Liver (tissue), 3 donors: ENCODE measurements at regions not wholly inside any gene's neighbourhood (a gene's known extent, or its start where the extent isn't known, plus 50 kb on each side); places are given as distances from the start of the nearest gene placed in this dataset.

ENCODE experiments used
- ATF3 ChIP-seq: IDR thresholded peaks from 2 replicates; pipeline ENCODE4 v1.6.1; 2016; ENCODE audit warnings: antibody characterized with exemption
- EGR1 ChIP-seq, 2 donors: IDR thresholded peaks; 2 replicates each; pipeline ENCODE4 v1.6.1; 2016 to 2018; ENCODE audit warnings: antibody characterized with exemption in 2 of 2, low read depth in 2 of 2
- FOXA1 ChIP-seq: IDR thresholded peaks from 2 replicates; pipeline ENCODE4 v1.6.1; 2016; ENCODE audit warnings: antibody characterized with exemption
- JUND ChIP-seq, 2 donors: IDR thresholded peaks; 2 replicates each; pipeline ENCODE4 v1.6.1; 2016; ENCODE audit warnings: antibody characterized with exemption in 2 of 2
- RAD21 ChIP-seq, 2 donors: IDR thresholded peaks; 2 replicates each; pipeline ENCODE4 v1.6.1; 2016; ENCODE audit warnings: antibody characterized with exemption in 2 of 2, mild to moderate bottlenecking in 2 of 2
- TF ChIP-seq, protein P1 (sequence below): fragments of 150-350 bp; IDR thresholded peaks from 2 replicates; pipeline ENCODE4 v1.5.1; 2017; ENCODE audit warnings: improper control_type of control experiment, low read depth, low read length; ENCODE audit not compliant: missing input control
- TF ChIP-seq, protein P2 (sequence below): IDR thresholded peaks from 2 replicates; pipeline ENCODE4 v1.6.1; 2016; ENCODE audit warnings: antibody characterized with exemption, mild to moderate bottlenecking
- donor health status: healthy.
- donor health status: healthy.

DNA sequence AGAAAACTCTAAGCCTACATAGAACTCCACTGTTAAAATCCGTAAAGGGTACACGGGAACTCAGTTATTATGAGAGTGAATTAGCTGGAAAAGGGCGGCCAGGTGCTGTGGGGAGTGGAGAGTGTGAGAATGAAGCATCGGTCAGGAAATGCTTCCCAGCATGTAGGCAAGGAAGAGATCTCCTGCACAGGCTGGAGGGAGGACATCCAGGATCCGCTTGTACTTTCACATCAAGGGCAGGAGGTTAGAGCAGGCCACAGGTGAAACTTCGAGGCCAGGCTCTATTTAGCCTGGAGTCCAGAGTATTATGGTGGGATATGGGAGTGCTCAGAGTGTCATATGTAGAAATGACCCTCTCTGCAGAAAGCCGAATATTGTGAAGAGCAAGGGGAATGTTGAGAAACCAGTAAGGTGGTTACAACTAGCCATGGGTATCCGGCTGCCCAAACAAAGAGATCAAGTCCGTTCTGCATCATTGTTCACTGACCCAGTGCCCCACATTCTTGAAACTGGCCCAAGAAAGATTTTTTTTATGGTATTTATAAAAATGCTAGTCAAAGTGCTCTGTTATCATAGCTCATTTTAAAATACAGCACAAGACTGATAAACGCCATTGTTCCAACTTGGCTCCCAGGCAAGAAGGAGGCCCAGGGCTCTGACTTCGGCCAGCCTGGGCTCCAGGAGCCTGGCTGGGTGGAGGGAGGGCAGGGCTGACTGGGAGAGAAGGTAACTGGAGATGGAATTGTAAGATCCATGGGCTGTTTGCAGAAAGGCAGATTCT lies 79.4 kb upstream of the HIF1A start:
- no peak for TF ChIP-seq FOXA1
- TF ChIP-seq, protein P1, sequence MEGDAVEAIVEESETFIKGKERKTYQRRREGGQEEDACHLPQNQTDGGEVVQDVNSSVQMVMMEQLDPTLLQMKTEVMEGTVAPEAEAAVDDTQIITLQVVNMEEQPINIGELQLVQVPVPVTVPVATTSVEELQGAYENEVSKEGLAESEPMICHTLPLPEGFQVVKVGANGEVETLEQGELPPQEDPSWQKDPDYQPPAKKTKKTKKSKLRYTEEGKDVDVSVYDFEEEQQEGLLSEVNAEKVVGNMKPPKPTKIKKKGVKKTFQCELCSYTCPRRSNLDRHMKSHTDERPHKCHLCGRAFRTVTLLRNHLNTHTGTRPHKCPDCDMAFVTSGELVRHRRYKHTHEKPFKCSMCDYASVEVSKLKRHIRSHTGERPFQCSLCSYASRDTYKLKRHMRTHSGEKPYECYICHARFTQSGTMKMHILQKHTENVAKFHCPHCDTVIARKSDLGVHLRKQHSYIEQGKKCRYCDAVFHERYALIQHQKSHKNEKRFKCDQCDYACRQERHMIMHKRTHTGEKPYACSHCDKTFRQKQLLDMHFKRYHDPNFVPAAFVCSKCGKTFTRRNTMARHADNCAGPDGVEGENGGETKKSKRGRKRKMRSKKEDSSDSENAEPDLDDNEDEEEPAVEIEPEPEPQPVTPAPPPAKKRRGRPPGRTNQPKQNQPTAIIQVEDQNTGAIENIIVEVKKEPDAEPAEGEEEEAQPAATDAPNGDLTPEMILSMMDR, result no peak
- TF ChIP-seq JUND (IDR thresholded peaks at IDR 0.05), result no peak
- TF ChIP-seq, protein P2, sequence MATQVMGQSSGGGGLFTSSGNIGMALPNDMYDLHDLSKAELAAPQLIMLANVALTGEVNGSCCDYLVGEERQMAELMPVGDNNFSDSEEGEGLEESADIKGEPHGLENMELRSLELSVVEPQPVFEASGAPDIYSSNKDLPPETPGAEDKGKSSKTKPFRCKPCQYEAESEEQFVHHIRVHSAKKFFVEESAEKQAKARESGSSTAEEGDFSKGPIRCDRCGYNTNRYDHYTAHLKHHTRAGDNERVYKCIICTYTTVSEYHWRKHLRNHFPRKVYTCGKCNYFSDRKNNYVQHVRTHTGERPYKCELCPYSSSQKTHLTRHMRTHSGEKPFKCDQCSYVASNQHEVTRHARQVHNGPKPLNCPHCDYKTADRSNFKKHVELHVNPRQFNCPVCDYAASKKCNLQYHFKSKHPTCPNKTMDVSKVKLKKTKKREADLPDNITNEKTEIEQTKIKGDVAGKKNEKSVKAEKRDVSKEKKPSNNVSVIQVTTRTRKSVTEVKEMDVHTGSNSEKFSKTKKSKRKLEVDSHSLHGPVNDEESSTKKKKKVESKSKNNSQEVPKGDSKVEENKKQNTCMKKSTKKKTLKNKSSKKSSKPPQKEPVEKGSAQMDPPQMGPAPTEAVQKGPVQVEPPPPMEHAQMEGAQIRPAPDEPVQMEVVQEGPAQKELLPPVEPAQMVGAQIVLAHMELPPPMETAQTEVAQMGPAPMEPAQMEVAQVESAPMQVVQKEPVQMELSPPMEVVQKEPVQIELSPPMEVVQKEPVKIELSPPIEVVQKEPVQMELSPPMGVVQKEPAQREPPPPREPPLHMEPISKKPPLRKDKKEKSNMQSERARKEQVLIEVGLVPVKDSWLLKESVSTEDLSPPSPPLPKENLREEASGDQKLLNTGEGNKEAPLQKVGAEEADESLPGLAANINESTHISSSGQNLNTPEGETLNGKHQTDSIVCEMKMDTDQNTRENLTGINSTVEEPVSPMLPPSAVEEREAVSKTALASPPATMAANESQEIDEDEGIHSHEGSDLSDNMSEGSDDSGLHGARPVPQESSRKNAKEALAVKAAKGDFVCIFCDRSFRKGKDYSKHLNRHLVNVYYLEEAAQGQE, result no peak
- no peak for TF ChIP-seq ATF3
- no peak for TF ChIP-seq EGR1 (IDR thresholded peaks at IDR 0.05; ENCODE audit: low read depth in 2 of 2)
- peak in 1 of 2 donors; percentile 7 for TF ChIP-seq RAD21 (IDR thresholded peaks at IDR 0.05)
